Liver (tissue), 3 donors: ENCODE measurements at regions not wholly inside any gene's neighbourhood (a gene's known extent, or its start where the extent isn't known, plus 50 kb on each side); places are given as distances from the start of the nearest gene placed in this dataset.

Experiments
- JUND ChIP-seq, 2 donors: IDR thresholded peaks; 2 replicates each; pipeline ENCODE4 v1.6.1; 2016; ENCODE audit warnings: antibody characterized with exemption in 2 of 2
- RAD21 ChIP-seq, 2 donors: IDR thresholded peaks; 2 replicates each; pipeline ENCODE4 v1.6.1; 2016; ENCODE audit warnings: antibody characterized with exemption in 2 of 2, mild to moderate bottlenecking in 2 of 2
- SP1 ChIP-seq: IDR thresholded peaks from 2 replicates; pipeline ENCODE4 v1.6.1; 2018; ENCODE audit warnings: antibody characterized with exemption, mild to moderate bottlenecking
- TF ChIP-seq, protein P1 (sequence below): fragments of 150-350 bp; IDR thresholded peaks from 2 replicates; pipeline ENCODE4 v1.5.1; 2017; ENCODE audit warnings: improper control_type of control experiment, low read depth, low read length; ENCODE audit not compliant: missing input control
- TF ChIP-seq, protein P2 (sequence below): IDR thresholded peaks from 2 replicates; pipeline ENCODE4 v1.6.1; 2016; ENCODE audit warnings: antibody characterized with exemption
- TF ChIP-seq, protein P3 (sequence below): IDR thresholded peaks from 2 replicates; pipeline ENCODE4 v1.6.1; 2016; ENCODE audit warnings: antibody characterized with exemption
- donor health status: healthy.
- donor health status: healthy.

DNA sequence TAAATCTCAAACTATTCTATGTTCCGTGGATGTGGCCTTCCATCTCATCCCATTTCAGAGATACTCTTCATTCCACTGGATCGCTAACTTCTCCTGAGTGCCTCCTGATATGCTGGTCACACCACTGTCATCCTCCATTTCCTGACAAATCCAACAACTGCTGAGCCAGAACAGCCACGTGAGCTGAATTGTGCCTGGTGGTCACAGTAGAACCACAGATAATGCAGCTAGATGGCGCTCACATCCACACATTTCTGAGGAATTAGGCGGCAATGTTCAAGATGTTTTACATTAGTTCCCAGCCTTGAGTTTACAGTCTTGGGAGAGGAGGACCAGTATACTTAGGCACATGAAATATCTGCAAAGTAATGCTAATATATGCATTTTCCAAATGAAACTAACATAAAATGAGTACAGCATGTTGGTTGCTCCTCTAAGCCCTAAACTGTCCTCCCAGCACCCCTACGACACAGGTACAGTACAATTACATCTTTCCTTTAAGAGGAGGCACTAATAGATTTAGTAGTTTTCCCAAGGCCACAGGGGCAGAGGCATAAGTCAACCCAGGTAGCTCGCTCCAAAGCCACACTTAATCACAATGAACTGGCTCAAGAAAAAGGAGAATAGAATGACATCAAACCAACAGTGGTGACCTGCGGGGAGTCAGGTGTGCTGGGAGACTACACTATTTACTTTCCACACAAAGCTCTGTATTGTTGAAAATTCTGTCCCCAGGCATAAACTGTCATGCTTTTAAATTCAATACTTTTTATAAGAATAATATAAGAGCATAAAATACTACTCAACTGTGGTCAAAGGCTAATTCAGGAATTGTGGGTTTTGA lies 134.2 kb downstream of the CHIC2 start:
- TF ChIP-seq JUND (IDR thresholded peaks at IDR 0.05): no peak
- TF ChIP-seq, protein P1, sequence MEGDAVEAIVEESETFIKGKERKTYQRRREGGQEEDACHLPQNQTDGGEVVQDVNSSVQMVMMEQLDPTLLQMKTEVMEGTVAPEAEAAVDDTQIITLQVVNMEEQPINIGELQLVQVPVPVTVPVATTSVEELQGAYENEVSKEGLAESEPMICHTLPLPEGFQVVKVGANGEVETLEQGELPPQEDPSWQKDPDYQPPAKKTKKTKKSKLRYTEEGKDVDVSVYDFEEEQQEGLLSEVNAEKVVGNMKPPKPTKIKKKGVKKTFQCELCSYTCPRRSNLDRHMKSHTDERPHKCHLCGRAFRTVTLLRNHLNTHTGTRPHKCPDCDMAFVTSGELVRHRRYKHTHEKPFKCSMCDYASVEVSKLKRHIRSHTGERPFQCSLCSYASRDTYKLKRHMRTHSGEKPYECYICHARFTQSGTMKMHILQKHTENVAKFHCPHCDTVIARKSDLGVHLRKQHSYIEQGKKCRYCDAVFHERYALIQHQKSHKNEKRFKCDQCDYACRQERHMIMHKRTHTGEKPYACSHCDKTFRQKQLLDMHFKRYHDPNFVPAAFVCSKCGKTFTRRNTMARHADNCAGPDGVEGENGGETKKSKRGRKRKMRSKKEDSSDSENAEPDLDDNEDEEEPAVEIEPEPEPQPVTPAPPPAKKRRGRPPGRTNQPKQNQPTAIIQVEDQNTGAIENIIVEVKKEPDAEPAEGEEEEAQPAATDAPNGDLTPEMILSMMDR: peak; percentile 82
- TF ChIP-seq, protein P2, sequence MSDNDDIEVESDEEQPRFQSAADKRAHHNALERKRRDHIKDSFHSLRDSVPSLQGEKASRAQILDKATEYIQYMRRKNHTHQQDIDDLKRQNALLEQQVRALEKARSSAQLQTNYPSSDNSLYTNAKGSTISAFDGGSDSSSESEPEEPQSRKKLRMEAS: no peak
- TF ChIP-seq, protein P3, sequence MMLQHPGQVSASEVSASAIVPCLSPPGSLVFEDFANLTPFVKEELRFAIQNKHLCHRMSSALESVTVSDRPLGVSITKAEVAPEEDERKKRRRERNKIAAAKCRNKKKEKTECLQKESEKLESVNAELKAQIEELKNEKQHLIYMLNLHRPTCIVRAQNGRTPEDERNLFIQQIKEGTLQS: no peak
- TF ChIP-seq RAD21 (IDR thresholded peaks at IDR 0.05): peak; percentile 97 to 98
- TF ChIP-seq SP1: no peak
